Activated naive CD8-positive, alpha-beta T cell (primary cell): ENCODE measurements at regions not wholly inside any gene's neighbourhood (a gene's known extent, or its start where the extent isn't known, plus 50 kb on each side); places are given as distances from the start of the nearest gene placed in this dataset.

ENCODE experiments used
- H3K27ac Mint-ChIP-seq: one replicate; pipeline ENCODE4 v1.8.0; 2021; ENCODE audit warnings: mixed read lengths
- H3K27me3 Mint-ChIP-seq: one replicate; pipeline ENCODE4 v1.8.0; 2021; ENCODE audit warnings: mixed read lengths
- H3K36me3 Mint-ChIP-seq: one replicate; pipeline ENCODE4 v1.8.0; 2021; ENCODE audit warnings: mixed read lengths
- H3K4me1 Mint-ChIP-seq: one replicate; pipeline ENCODE4 v1.8.0; 2021; ENCODE audit warnings: low read depth, mixed read lengths
- H3K4me3 Mint-ChIP-seq: one replicate; pipeline ENCODE4 v1.8.0; 2021; ENCODE audit warnings: mild to moderate bottlenecking, mixed read lengths
- H3K9me3 Mint-ChIP-seq: one replicate; pipeline ENCODE4 v1.8.0; 2021; ENCODE audit warnings: low read depth, mixed read lengths

DNA sequence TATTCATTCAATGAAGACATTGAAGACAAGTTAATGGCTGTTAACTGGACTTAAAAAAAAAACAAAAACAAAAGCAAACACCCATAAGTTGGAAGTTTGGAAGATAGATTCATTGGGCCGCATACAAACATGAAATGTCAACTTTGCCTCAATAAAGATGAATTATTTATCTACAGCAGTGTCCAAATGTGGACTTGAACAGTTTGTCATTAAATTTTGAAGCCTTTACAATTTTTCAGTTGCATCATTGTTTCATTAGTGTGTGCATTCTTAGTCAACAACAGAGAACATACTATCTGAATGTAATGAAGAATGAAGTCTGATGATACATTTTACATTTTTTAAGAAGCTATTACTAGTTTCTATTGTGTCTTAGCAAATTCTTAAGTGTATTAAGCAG is 152.1 kb downstream of the SLIT2 start:
- Mint-ChIP-seq H3K36me3 (no peaks in the 10 kb centered on the region), H3K9me3 (no peaks in the 10 kb centered on the region), H3K27ac (no peak overlapping the region), H3K27me3 (no peaks in the 10 kb centered on the region), H3K4me1 (no peaks in the 10 kb centered on the region), H3K4me3 (no peak overlapping the region)

GRCh38 chr4:20408611-20409010 is 156.9 kb downstream of the SLIT2 start:
- no peaks in the 10 kb centered on the region for H3K9me3 Mint-ChIP-seq
- no peaks in the 10 kb centered on the region for H3K36me3 Mint-ChIP-seq
- no peaks in the 10 kb centered on the region for H3K4me1 Mint-ChIP-seq
- H3K4me3 Mint-ChIP-seq = no peak overlapping the region
- no peak overlapping the region for H3K27ac Mint-ChIP-seq
- no peaks in the 10 kb centered on the region for H3K27me3 Mint-ChIP-seq

GRCh38 chr4:20412072-20412471 is 160.4 kb downstream of the SLIT2 start:
- Mint-ChIP-seq H3K27ac (no peak overlapping the region), H3K9me3 (no peaks in the 10 kb centered on the region), H3K4me3 (no peak overlapping the region), H3K4me1 (no peaks in the 10 kb centered on the region), H3K27me3 (peaks cover 2% of the 10 kb centered on the region), H3K36me3 (no peaks in the 10 kb centered on the region)

- no peaks in the 10 kb centered on the region for H3K9me3 Mint-ChIP-seq
- H3K4me1 Mint-ChIP-seq = peaks cover 4% of the 10 kb centered on the region
- no peak overlapping the region for H3K27ac Mint-ChIP-seq
- H3K4me3 Mint-ChIP-seq = no peak overlapping the region
- peaks cover 3% of the 10 kb centered on the region for H3K27me3 Mint-ChIP-seq
- H3K36me3 Mint-ChIP-seq = no peaks in the 10 kb centered on the region
Observed at GRCh38 chr4:20416800-20417199, 165.1 kb downstream of the SLIT2 start.

GRCh38 chr4:20418861-20419451 is 167.3 kb downstream of the SLIT2 start:
- Mint-ChIP-seq H3K27ac (no peak overlapping the region), H3K36me3 (no peaks in the 10 kb centered on the region), H3K27me3 (peaks cover 4% of the 10 kb centered on the region), H3K4me3 (peak overlapping the region; percentile 27), H3K9me3 (no peaks in the 10 kb centered on the region), H3K4me1 (peaks cover 4% of the 10 kb centered on the region)

- H3K9me3 Mint-ChIP-seq = no peaks in the 10 kb centered on the region
- no peak overlapping the region for H3K27ac Mint-ChIP-seq
- H3K4me3 Mint-ChIP-seq = no peak overlapping the region
- H3K36me3 Mint-ChIP-seq = no peaks in the 10 kb centered on the region
- H3K27me3 Mint-ChIP-seq = peaks cover 4% of the 10 kb centered on the region
- H3K4me1 Mint-ChIP-seq = peaks cover 4% of the 10 kb centered on the region
Observed at GRCh38 chr4:20420916-20421602, 169.4 kb downstream of the SLIT2 start.

DNA sequence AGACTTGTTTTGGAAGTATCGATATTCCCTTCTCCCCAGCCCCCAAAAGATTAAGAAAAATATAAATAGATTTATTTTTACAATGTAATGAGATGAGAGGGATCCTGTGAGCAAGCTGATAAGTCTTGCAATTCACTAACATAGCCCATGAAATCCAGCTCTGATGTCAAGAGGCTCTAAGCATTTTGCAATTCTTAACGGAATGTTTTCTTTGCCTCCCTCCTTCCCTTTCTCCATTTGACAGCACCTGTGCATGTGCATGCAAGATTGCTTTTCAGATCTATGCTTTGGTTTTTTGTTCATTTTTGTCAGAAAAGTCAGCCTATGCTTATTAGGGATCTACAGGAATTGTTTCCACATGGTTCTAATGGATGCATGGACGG is 169.9 kb downstream of the SLIT2 start:
- H3K9me3 Mint-ChIP-seq = no peaks in the 10 kb centered on the region
- no peaks in the 10 kb centered on the region for H3K36me3 Mint-ChIP-seq
- no peak overlapping the region for H3K4me3 Mint-ChIP-seq
- H3K27ac Mint-ChIP-seq = no peak overlapping the region
- peaks cover 5% of the 10 kb centered on the region for H3K27me3 Mint-ChIP-seq
- peaks cover 4% of the 10 kb centered on the region for H3K4me1 Mint-ChIP-seq

DNA sequence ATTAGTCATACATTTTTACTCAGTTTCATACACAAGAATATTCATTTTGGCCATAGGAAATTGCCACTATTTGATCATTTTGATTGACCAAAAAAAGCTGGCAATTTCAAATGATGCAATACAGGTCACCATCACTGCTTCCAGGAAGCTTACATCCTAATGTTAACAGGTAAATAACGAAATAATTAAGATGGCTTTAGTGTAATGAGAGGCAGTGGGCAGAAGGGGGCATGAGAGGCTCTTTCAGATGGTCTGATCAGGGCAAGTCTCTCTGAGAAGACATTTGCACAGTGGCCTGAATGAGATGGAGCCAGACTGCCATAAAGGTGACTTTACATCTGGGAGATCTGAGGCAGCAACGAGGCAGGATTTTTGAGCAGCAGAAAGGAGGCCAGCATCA is 170.7 kb downstream of the SLIT2 start:
- no peak overlapping the region for H3K27ac Mint-ChIP-seq
- peaks cover 4% of the 10 kb centered on the region for H3K4me1 Mint-ChIP-seq
- H3K27me3 Mint-ChIP-seq = peaks cover 3% of the 10 kb centered on the region
- no peaks in the 10 kb centered on the region for H3K36me3 Mint-ChIP-seq
- H3K9me3 Mint-ChIP-seq = no peaks in the 10 kb centered on the region
- H3K4me3 Mint-ChIP-seq = no peak overlapping the region

DNA sequence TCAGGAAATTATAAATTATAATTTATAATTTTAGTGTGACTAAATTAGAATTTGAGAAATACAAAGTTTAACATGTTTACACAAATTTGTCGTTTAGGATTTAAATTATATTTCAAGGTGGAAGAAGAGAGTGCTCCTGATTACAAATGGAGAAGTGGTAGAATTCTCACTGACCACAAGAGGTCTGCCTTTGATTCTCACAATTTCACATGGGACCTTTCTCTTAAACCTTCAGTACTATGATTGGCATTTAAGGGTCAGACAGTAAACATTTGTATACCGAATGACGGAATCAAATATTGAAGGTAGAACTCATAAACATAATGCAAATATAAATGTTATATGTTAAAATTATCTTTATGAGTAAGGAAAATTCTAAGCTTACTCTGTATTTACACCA is 171.7 kb downstream of the SLIT2 start:
- H3K4me3 Mint-ChIP-seq = no peak overlapping the region
- H3K27me3 Mint-ChIP-seq = peaks cover 3% of the 10 kb centered on the region
- H3K9me3 Mint-ChIP-seq = no peaks in the 10 kb centered on the region
- peaks cover 4% of the 10 kb centered on the region for H3K4me1 Mint-ChIP-seq
- H3K36me3 Mint-ChIP-seq = no peaks in the 10 kb centered on the region
- H3K27ac Mint-ChIP-seq = no peak overlapping the region

DNA sequence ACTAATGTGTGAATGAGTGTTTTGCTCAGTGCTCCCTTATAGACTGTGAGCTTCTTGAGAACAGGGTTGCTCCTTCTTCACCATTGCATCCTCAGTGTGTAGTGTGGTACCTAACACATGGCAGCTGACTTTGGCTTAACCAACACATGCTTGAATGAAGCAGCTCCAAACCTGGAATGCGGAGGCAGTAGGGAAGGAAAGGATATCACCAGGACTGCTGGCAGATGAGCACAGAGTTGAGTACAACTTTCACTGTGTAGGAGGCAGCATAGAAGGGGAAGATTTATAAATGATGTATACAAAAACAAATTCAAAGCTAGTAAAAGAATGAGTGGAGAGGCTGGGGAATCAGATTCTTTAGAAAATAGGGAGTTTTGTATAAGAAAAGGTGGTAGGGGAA is 174.3 kb downstream of the SLIT2 start:
- H3K9me3 Mint-ChIP-seq = no peaks in the 10 kb centered on the region
- H3K4me1 Mint-ChIP-seq = no peaks in the 10 kb centered on the region
- no peak overlapping the region for H3K4me3 Mint-ChIP-seq
- H3K27ac Mint-ChIP-seq = no peak overlapping the region
- H3K36me3 Mint-ChIP-seq = no peaks in the 10 kb centered on the region
- H3K27me3 Mint-ChIP-seq = peaks cover 3% of the 10 kb centered on the region

DNA sequence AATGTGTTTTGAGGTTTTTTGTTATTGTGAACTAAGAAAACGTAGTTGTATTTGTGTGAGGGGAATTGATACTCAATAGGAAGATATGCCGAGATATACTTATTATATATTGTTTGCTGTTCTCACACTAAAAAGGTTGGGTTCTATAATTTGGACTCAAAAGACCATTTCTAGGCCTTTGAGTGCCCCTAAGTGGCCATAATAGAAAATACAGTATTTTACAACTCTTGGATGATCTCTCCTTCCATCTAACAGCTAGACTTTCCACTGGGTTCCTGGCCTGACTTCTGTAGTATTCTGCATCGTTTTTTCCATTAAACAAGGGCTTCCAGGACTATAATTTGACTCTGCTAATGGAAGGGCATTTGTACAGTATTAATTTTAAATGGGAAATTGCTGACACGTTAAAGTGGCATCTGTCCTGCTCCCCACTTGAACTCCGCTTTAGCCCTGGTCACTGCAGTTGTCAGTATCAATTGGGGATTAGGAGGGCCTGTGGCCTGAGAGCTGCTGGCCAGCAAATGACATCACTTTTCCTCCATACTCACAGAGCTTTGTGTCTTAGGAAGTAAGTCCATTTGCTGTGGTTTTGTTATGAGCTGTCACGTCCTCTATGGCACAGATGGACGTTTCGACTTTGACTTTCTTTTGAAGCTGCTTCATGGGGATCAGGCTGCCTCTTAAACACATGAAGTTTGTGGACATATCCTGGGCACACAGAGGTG is 176.9 kb downstream of the SLIT2 start:
- no peaks in the 10 kb centered on the region for H3K9me3 Mint-ChIP-seq
- peaks cover 1% of the 10 kb centered on the region for H3K27me3 Mint-ChIP-seq
- H3K27ac Mint-ChIP-seq = no peak overlapping the region
- no peak overlapping the region for H3K4me3 Mint-ChIP-seq
- H3K4me1 Mint-ChIP-seq = no peaks in the 10 kb centered on the region
- H3K36me3 Mint-ChIP-seq = no peaks in the 10 kb centered on the region

GRCh38 chr4:20430259-20430941 is 178.7 kb downstream of the SLIT2 start:
- Mint-ChIP-seq H3K9me3 (no peaks in the 10 kb centered on the region), H3K4me3 (no peak overlapping the region), H3K36me3 (no peaks in the 10 kb centered on the region), H3K4me1 (no peaks in the 10 kb centered on the region), H3K27me3 (peaks cover 1% of the 10 kb centered on the region), H3K27ac (no peak overlapping the region)

- Mint-ChIP-seq H3K36me3 (no peaks in the 10 kb centered on the region), H3K27ac (no peak overlapping the region), H3K4me3 (no peak overlapping the region), H3K9me3 (no peaks in the 10 kb centered on the region), H3K27me3 (no peaks in the 10 kb centered on the region), H3K4me1 (no peaks in the 10 kb centered on the region)
Observed at GRCh38 chr4:20431543-20431951, 179.8 kb downstream of the SLIT2 start.

GRCh38 chr4:20432088-20432487 is 180.4 kb downstream of the SLIT2 start:
- Mint-ChIP-seq H3K27ac (no peak overlapping the region), H3K4me1 (no peaks in the 10 kb centered on the region), H3K27me3 (no peaks in the 10 kb centered on the region), H3K9me3 (no peaks in the 10 kb centered on the region), H3K36me3 (no peaks in the 10 kb centered on the region), H3K4me3 (no peak overlapping the region)

- Mint-ChIP-seq H3K4me1 (no peaks in the 10 kb centered on the region), H3K9me3 (no peaks in the 10 kb centered on the region), H3K27me3 (no peaks in the 10 kb centered on the region), H3K4me3 (no peak overlapping the region), H3K36me3 (no peaks in the 10 kb centered on the region), H3K27ac (no peak overlapping the region)
Observed at GRCh38 chr4:20433097-20433705, 181.5 kb downstream of the SLIT2 start.
